T-cell (primary cell): ENCODE measurements at regions not wholly inside any gene's neighbourhood (a gene's known extent, or its start where the extent isn't known, plus 50 kb on each side); places are given as distances from the start of the nearest gene placed in this dataset.

Source experiments
- ATAC-seq, 4 experiments: fragments of 200-7000 bp in 3 of 4; fragments of 150-1000 bp in 1 of 4; cut with Tn5 transposase; replicated peaks in 1 of 4; 1 replicate in 3 of 4; 2 replicates in 1 of 4; pipeline ENCODE4 v1.10.0; 2021; ENCODE audit warnings: moderate library complexity in 3 of 4, mild to moderate bottlenecking in 2 of 4, moderate number of reproducible peaks in 1 of 4
- CTCF ChIA-PET, 2 donors: fragments of 300-600 bp; sonication (Branson Sonifier 250); formaldehyde crosslinking; loops; one replicate each; lab custom pipeline; 2022; ENCODE audit warnings: antibody characterized with exemption in 2 of 2; lab: Charles Lee
- POLR2A ChIA-PET, 2 donors: fragments of 300-600 bp; sonication (Branson Sonifier 250); formaldehyde crosslinking; loops; one replicate each; lab custom pipeline; 2022; ENCODE audit warnings: antibody characterized with exemption in 2 of 2; lab: Charles Lee
- DNase-seq, 35 experiments: peaks; one replicate each; pipeline versions ENCODE4 v3.0.0 to v3.0.0-alpha.2; 2013 to 2023
- H3K27ac ChIP-seq: one replicate; pipeline ENCODE4 v1.5.1; 2013; ENCODE audit warnings: low read length
- H3K27me3 ChIP-seq, 2 experiments: replicated peaks in 1 of 2; 1 replicate in 1 of 2; 2 replicates in 1 of 2; pipeline versions ENCODE4 v1.6.1 to v1.7.0; 2013; ENCODE audit warnings: low read length in 1 of 2, mixed read lengths in 1 of 2; ENCODE audit not compliant: control insufficient read depth in 2 of 2, insufficient read depth in 2 of 2; ENCODE audit errors: extremely low read depth in 1 of 2
- H3K36me3 ChIP-seq, 2 donors: 1 replicate in 1 of 2; 2 replicates in 1 of 2; pipeline versions ENCODE4 v1.6.1 to v1.7.0; 2013; ENCODE audit warnings: low read length in 1 of 2; ENCODE audit not compliant: control insufficient read depth in 2 of 2, insufficient read depth in 1 of 2; ENCODE audit errors: extremely low read depth in 1 of 2
- H3K4me1 ChIP-seq, 2 experiments: 1 replicate in 1 of 2; 2 replicates in 1 of 2; pipeline versions ENCODE4 v1.6.1 to v1.7.0; 2013; ENCODE audit warnings: low read length in 2 of 2, mixed read lengths in 1 of 2; ENCODE audit not compliant: insufficient read depth in 2 of 2, control insufficient read depth in 1 of 2; ENCODE audit errors: extremely low read depth in 1 of 2
- H3K4me3 ChIP-seq, 2 donors: 1 replicate in 1 of 2; 2 replicates in 1 of 2; pipeline versions ENCODE4 v1.5.1 to v1.7.0; 2013; ENCODE audit warnings: mild to moderate bottlenecking in 2 of 2, low read length in 1 of 2, moderate library complexity in 1 of 2; ENCODE audit not compliant: control insufficient read depth in 1 of 2; ENCODE audit errors: extremely low read depth in 1 of 2
- H3K9me3 ChIP-seq: 2 replicates; pipeline ENCODE4 v1.7.0; 2013
- H3K27ac Mint-ChIP-seq, 2 donors: one replicate each; pipeline ENCODE4 v1.8.0; 2020 to 2021; ENCODE audit warnings: mild to moderate bottlenecking in 2 of 2, mixed read lengths in 2 of 2
- H3K27me3 Mint-ChIP-seq, 2 donors: one replicate each; pipeline ENCODE4 v1.8.0; 2021 to 2022; ENCODE audit warnings: mixed read lengths in 2 of 2
- H3K36me3 Mint-ChIP-seq: one replicate; pipeline ENCODE4 v1.8.0; 2021; ENCODE audit warnings: mixed read lengths
- H3K4me1 Mint-ChIP-seq, 3 donors: one replicate each; pipeline ENCODE4 v1.8.0; 2020 to 2022; ENCODE audit warnings: mixed read lengths in 3 of 3, mild to moderate bottlenecking in 1 of 3
- H3K4me3 Mint-ChIP-seq, 3 donors: one replicate each; pipeline ENCODE4 v1.8.0; 2020 to 2022; ENCODE audit warnings: mild to moderate bottlenecking in 3 of 3, mixed read lengths in 3 of 3, moderate library complexity in 3 of 3
- H3K9me3 Mint-ChIP-seq, 3 donors: one replicate each; pipeline ENCODE4 v1.8.0; 2020 to 2022; ENCODE audit warnings: mixed read lengths in 3 of 3
- WGBS: methylation state at CpG from one replicate; pipeline ENCODE4 v1.1.5; 2013; ENCODE audit warnings: missing lambda C conversion rate; ENCODE audit not compliant: insufficient coverage; 5-methylcytosine and 5-hydroxymethylcytosine counted together

GRCh38 chr6:166836785-166837718 lies 119.3 kb downstream of the RNASET2 start:
- no peaks in the 10 kb centered on the region for H3K4me1 Mint-ChIP-seq
- H3K9me3 ChIP-seq: no peaks in the 10 kb centered on the region
- POLR2A ChIA-PET: no interaction called here

GRCh38 chr6:166834049-166834448 lies 122.3 kb downstream of the RNASET2 start:
- H3K36me3 Mint-ChIP-seq: peaks cover 4% of the 10 kb centered on the region
- ATAC-seq: no peak
- Histone ChIP-seq H3K4me1 (no peaks in the 10 kb centered on the region), H3K27me3 (peaks cover 0 to 7% of the 10 kb centered on the region in 2 experiments), H3K36me3 (no peaks in the 10 kb centered on the region), H3K4me3 (no peak overlapping the region), H3K9me3 (no peaks in the 10 kb centered on the region), H3K27ac (no peak overlapping the region)
- no peak overlapping the region for H3K27ac Mint-ChIP-seq
- no peak for DNase-seq
- CTCF ChIA-PET: no interaction called here
- H3K9me3 Mint-ChIP-seq: peaks cover 0 to 9% (median 0%) of the 10 kb centered on the region in 3 donors
- no peaks in the 10 kb centered on the region for H3K27me3 Mint-ChIP-seq
- no peak overlapping the region for H3K4me3 Mint-ChIP-seq
- POLR2A ChIA-PET: no interaction called here
- H3K4me1 Mint-ChIP-seq: peaks cover 0 to 2% (median 0%) of the 10 kb centered on the region in 3 donors
- 0% methylated on average over 1 of the region's 4 CpGs for WGBS

More at GRCh38 chr6:166836785-166837718, 119.3 kb downstream of the RNASET2 start:
- Mint-ChIP-seq H3K4me3 (no peak overlapping the region), H3K9me3 (peaks cover 0 to 9% (median 0%) of the 10 kb centered on the region in 3 donors), H3K27me3 (no peaks in the 10 kb centered on the region), H3K27ac (no peak overlapping the region), H3K36me3 (peaks cover 9% of the 10 kb centered on the region)
- Histone ChIP-seq H3K4me1 (no peaks in the 10 kb centered on the region), H3K4me3 (no peak overlapping the region), H3K27me3 (peaks cover 0 to 7% of the 10 kb centered on the region in 2 experiments), H3K36me3 (no peaks in the 10 kb centered on the region), H3K27ac (no peak overlapping the region)
- DNase-seq (no peak), ATAC-seq (no peak)
- CTCF ChIA-PET: no interaction called here
- 91% methylated on average over 26 of the region's 33 CpGs for WGBS

- Mint-ChIP-seq H3K4me3 (no peak overlapping the region), H3K36me3 (no peaks in the 10 kb centered on the region), H3K27me3 (no peaks in the 10 kb centered on the region), H3K9me3 (peaks cover 0 to 9% (median 0%) of the 10 kb centered on the region in 3 donors), H3K4me1 (peaks cover 0 to 2% (median 0%) of the 10 kb centered on the region in 3 donors), H3K27ac (no peak overlapping the region)
- no peaks in the 10 kb centered on the region for H3K36me3 ChIP-seq
- H3K4me3 ChIP-seq: no peak overlapping the region
- 89% methylated on average over 8 of the region's 10 CpGs for WGBS
- H3K27me3 ChIP-seq: no peaks in the 10 kb centered on the region
- ATAC-seq (no peak), DNase-seq (no peak)
- CTCF ChIA-PET: no interaction called here
- H3K9me3 ChIP-seq: no peaks in the 10 kb centered on the region
- no peak overlapping the region for H3K27ac ChIP-seq
- no peaks in the 10 kb centered on the region for H3K4me1 ChIP-seq
- POLR2A ChIA-PET: interaction anchor here in 1 of 2 donors (0.7 kb wide), 1 partner anchor 1103 kb away, joined by 3 read pairs; no protein-coding TSS in a partner anchor
These were observed 125.4 kb downstream of the RNASET2 start for GRCh38 chr6:166830891-166831363.

GRCh38 chr6:166830185-166830890 lies 126.0 kb downstream of the RNASET2 start:
- WGBS: 42% methylated on average over 5 of the region's 8 CpGs
- Histone ChIP-seq H3K36me3 (no peaks in the 10 kb centered on the region), H3K4me3 (no peak overlapping the region), H3K27me3 (no peaks in the 10 kb centered on the region), H3K27ac (no peak overlapping the region), H3K4me1 (no peaks in the 10 kb centered on the region), H3K9me3 (no peaks in the 10 kb centered on the region)
- ChIA-PET CTCF (no interaction called here), POLR2A (interaction anchor here in 1 of 2 donors (0.7 kb wide), 1 partner anchor 1102 kb away, joined by 3 read pairs; no protein-coding TSS in a partner anchor)
- DNase-seq (no peak), ATAC-seq (no peak)
- no peaks in the 10 kb centered on the region for H3K36me3 Mint-ChIP-seq
- peaks cover 0 to 6% (median 0%) of the 10 kb centered on the region in 3 donors for H3K9me3 Mint-ChIP-seq
- H3K27me3 Mint-ChIP-seq: no peaks in the 10 kb centered on the region
- H3K27ac Mint-ChIP-seq: no peak overlapping the region
- H3K4me1 Mint-ChIP-seq: peaks cover 0 to 2% (median 0%) of the 10 kb centered on the region in 3 donors
- no peak overlapping the region for H3K4me3 Mint-ChIP-seq

GRCh38 chr6:166826264-166826663 lies 130.1 kb downstream of the RNASET2 start:
- ATAC-seq (no peak), DNase-seq (no peak)
- WGBS: no CpG with 5 or more reads among the region's 6 CpGs
- Histone ChIP-seq H3K27ac (no peak overlapping the region), H3K9me3 (no peaks in the 10 kb centered on the region), H3K36me3 (no peaks in the 10 kb centered on the region), H3K4me3 (no peak overlapping the region), H3K27me3 (peaks cover 0 to 4% of the 10 kb centered on the region in 2 experiments), H3K4me1 (no peaks in the 10 kb centered on the region)
- H3K4me3 Mint-ChIP-seq: no peak overlapping the region
- POLR2A ChIA-PET: no interaction called here
- no peak overlapping the region for H3K27ac Mint-ChIP-seq
- CTCF ChIA-PET: no interaction called here
- no peaks in the 10 kb centered on the region for H3K36me3 Mint-ChIP-seq
- H3K9me3 Mint-ChIP-seq: no peaks in the 10 kb centered on the region
- peaks cover 0 to 4% of the 10 kb centered on the region in 2 donors for H3K27me3 Mint-ChIP-seq
- peaks cover 0 to 2% (median 0%) of the 10 kb centered on the region in 3 donors for H3K4me1 Mint-ChIP-seq

- CTCF ChIA-PET: interaction anchor here in 1 of 2 donors (0.7 kb wide), 1 partner anchor 975 kb away, joined by 3 read pairs; no protein-coding TSS in a partner anchor
These were observed 130.7 kb downstream of the RNASET2 start for GRCh38 chr6:166825553-166826145.

More at GRCh38 chr6:166825553-166826145, 130.7 kb downstream of the RNASET2 start:
- Histone ChIP-seq H3K27me3 (peaks cover 0 to 4% of the 10 kb centered on the region in 2 experiments), H3K4me3 (no peak overlapping the region), H3K27ac (no peak overlapping the region), H3K9me3 (no peaks in the 10 kb centered on the region), H3K36me3 (no peaks in the 10 kb centered on the region), H3K4me1 (no peaks in the 10 kb centered on the region)
- H3K4me3 Mint-ChIP-seq: no peak overlapping the region
- H3K27ac Mint-ChIP-seq: no peak overlapping the region
- H3K9me3 Mint-ChIP-seq: no peaks in the 10 kb centered on the region
- DNase-seq (no peak), ATAC-seq (no peak)
- POLR2A ChIA-PET: interaction anchor here in 1 of 2 donors (0.6 kb wide), 1 partner anchor 134 kb away, joined by 4 read pairs; no protein-coding TSS in a partner anchor
- peaks cover 0 to 4% of the 10 kb centered on the region in 2 donors for H3K27me3 Mint-ChIP-seq
- WGBS: 94% methylated on average over 3 of the region's 6 CpGs
- H3K36me3 Mint-ChIP-seq: no peaks in the 10 kb centered on the region
- no peaks in the 10 kb centered on the region for H3K4me1 Mint-ChIP-seq
